ENCODE measurements at regions not wholly inside any gene's neighbourhood (a gene's known extent, or its start where the extent isn't known, plus 50 kb on each side); places are given as distances from the start of the nearest gene placed in this dataset.

GRCh38 chr5:93088592-93089389 lies 492.2 kb downstream of the NR2F1-AS1 start:
- TF ChIP-seq FOXM1 (IDR thresholded peaks at IDR 0.05; ENCODE audit: borderline replicate concordance, low read depth) (no peak), TAF1 (IDR thresholded peaks at IDR 0.05; ENCODE audit: low read depth) (no peak), RAD21 (IDR thresholded peaks at IDR 0.05; ENCODE audit: low read depth) (no peak)
- TF ChIP-seq, protein P1, sequence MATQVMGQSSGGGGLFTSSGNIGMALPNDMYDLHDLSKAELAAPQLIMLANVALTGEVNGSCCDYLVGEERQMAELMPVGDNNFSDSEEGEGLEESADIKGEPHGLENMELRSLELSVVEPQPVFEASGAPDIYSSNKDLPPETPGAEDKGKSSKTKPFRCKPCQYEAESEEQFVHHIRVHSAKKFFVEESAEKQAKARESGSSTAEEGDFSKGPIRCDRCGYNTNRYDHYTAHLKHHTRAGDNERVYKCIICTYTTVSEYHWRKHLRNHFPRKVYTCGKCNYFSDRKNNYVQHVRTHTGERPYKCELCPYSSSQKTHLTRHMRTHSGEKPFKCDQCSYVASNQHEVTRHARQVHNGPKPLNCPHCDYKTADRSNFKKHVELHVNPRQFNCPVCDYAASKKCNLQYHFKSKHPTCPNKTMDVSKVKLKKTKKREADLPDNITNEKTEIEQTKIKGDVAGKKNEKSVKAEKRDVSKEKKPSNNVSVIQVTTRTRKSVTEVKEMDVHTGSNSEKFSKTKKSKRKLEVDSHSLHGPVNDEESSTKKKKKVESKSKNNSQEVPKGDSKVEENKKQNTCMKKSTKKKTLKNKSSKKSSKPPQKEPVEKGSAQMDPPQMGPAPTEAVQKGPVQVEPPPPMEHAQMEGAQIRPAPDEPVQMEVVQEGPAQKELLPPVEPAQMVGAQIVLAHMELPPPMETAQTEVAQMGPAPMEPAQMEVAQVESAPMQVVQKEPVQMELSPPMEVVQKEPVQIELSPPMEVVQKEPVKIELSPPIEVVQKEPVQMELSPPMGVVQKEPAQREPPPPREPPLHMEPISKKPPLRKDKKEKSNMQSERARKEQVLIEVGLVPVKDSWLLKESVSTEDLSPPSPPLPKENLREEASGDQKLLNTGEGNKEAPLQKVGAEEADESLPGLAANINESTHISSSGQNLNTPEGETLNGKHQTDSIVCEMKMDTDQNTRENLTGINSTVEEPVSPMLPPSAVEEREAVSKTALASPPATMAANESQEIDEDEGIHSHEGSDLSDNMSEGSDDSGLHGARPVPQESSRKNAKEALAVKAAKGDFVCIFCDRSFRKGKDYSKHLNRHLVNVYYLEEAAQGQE (IDR thresholded peaks at IDR 0.05; ENCODE audit: low read depth), result no peak
